ENCODE measurements at regions not wholly inside any gene's neighbourhood (a gene's known extent, or its start where the extent isn't known, plus 50 kb on each side); places are given as distances from the start of the nearest gene placed in this dataset.

DNA sequence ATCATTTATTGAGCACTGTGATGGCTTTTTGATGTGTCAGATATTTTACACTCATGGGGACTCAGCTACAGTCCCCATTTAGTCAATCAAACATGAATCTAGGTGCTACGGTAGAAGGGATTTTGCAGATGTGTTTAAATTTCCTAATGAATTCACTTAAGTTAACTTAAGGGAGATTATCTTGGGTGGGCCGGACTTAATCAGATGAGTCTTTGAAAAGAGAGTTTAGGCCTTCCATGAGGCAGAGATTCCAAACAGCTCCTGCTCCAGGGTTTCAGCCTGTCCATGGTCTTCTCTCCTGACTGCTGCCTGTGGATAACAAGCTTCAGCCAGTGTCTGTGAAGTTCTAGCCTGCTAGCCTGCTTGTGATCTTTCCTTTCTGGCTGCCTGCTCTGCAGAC is 202.4 kb downstream of the IDS start:
- 91 to 100% methylated on average over 2 of the region's 2 CpGs for WGBS, 2 donors
- Histone ChIP-seq H3K36me3 (no peaks in the 10 kb centered on the region), H3K4me1 (no peaks in the 10 kb centered on the region), H3K4me3 (no peak overlapping the region), H3K9me3 (no peaks in the 10 kb centered on the region), H3K27me3 (no peaks in the 10 kb centered on the region), H3K27ac (no peak overlapping the region)
- DNase-seq (ENCODE audit: low spot score in 2 of 2) = no peak
- TF ChIP-seq, protein P1, sequence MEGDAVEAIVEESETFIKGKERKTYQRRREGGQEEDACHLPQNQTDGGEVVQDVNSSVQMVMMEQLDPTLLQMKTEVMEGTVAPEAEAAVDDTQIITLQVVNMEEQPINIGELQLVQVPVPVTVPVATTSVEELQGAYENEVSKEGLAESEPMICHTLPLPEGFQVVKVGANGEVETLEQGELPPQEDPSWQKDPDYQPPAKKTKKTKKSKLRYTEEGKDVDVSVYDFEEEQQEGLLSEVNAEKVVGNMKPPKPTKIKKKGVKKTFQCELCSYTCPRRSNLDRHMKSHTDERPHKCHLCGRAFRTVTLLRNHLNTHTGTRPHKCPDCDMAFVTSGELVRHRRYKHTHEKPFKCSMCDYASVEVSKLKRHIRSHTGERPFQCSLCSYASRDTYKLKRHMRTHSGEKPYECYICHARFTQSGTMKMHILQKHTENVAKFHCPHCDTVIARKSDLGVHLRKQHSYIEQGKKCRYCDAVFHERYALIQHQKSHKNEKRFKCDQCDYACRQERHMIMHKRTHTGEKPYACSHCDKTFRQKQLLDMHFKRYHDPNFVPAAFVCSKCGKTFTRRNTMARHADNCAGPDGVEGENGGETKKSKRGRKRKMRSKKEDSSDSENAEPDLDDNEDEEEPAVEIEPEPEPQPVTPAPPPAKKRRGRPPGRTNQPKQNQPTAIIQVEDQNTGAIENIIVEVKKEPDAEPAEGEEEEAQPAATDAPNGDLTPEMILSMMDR (IDR thresholded peaks at IDR 0.05) = no peak
- no peak for TF ChIP-seq EP300 (IDR thresholded peaks at IDR 0.05)

DNA sequence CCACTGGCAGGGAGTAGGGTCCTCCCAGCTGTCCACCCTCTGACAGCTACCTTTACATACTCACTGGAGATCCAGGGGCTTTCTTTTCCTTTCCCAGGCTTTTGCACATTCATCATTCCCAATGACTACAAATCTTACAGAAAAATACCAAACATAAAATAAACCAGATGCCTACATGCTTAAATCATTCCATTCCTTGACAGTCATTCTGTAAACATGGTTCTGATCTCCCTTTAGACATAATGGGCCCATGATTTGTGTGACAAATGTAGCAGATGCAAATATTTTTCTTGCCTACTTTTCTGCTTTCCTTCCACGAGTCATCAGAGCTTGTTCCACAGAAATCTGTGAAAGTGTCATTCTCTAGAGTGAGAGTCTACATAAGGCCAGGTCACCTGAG is 207.0 kb downstream of the IDS start:
- WGBS, 2 donors = 0% methylated on average over 1 of the region's 1 CpG
- no peak for DNase-seq (ENCODE audit: low spot score in 2 of 2)
- Histone ChIP-seq H3K9me3 (no peaks in the 10 kb centered on the region), H3K4me1 (no peaks in the 10 kb centered on the region), H3K36me3 (no peaks in the 10 kb centered on the region), H3K27me3 (no peaks in the 10 kb centered on the region), H3K27ac (no peak overlapping the region), H3K4me3 (no peak overlapping the region)
- TF ChIP-seq EP300 (IDR thresholded peaks at IDR 0.05) (no peak), POLR2A (IDR thresholded peaks at IDR 0.05) (no peak)
- TF ChIP-seq, protein P1 (IDR thresholded peaks at IDR 0.05) = no peak

DNA sequence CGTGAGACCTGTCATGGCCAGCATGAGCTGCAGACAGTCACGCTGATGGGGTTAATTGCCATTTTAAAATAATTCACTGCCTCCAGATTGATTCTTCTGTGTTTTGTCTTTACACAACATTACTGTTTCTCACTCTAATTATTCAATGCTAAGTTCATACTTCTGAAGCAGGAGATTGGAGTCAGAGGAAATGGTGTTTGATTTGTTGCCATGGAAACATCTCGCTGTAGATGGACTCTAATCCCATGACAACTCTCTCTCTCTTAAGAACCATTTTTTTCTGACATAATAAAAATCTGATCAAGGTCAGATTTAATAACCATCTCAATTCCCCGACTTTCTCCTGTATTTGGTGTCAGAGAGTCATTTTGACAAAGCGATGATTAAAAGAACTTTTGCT is 209.0 kb downstream of the IDS start:
- no peak overlapping the region for H3K27ac ChIP-seq
- H3K4me1 ChIP-seq = no peaks in the 10 kb centered on the region
- H3K36me3 ChIP-seq = no peaks in the 10 kb centered on the region
- WGBS, 2 donors = 48 to 55% methylated on average over 5 of the region's 5 CpGs
- DNase-seq (ENCODE audit: low spot score in 2 of 2) = no peak
- no peak overlapping the region for H3K4me3 ChIP-seq
- H3K9me3 ChIP-seq = no peaks in the 10 kb centered on the region
- no peak for TF ChIP-seq EP300 (IDR thresholded peaks at IDR 0.05)
- no peak for TF ChIP-seq POLR2A (IDR thresholded peaks at IDR 0.05)
- TF ChIP-seq, protein P1 (IDR thresholded peaks at IDR 0.05) = no peak
- H3K27me3 ChIP-seq = no peaks in the 10 kb centered on the region

DNA sequence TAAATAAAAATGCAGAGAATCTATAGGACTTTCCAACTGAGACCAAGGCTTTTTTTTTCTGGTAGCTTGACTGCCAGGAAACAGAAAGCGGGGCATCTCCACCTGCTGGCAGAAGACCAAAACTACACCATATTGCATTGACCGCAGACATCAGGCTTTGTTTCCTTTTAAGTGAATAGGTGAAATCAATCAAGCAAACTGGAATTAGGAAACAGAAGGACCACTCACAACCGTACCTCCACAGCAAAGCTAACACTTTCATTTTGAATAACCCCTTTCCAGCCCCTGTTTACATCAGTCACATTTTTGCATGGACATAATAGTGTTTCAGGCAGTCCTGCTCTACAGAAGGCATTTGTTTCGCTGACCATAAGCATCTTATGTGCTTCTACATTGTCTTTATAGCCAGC is 218.2 kb downstream of the IDS start:
- no peak overlapping the region for H3K27ac ChIP-seq
- DNase-seq (ENCODE audit: low spot score in 2 of 2) = peak in 1 of 2 donors; percentile 6
- WGBS, 2 donors = 27 to 28% methylated on average over 4 of the region's 4 CpGs
- H3K27me3 ChIP-seq = no peaks in the 10 kb centered on the region
- H3K4me3 ChIP-seq = no peak overlapping the region
- TF ChIP-seq POLR2A (IDR thresholded peaks at IDR 0.05) = no peak
- TF ChIP-seq, protein P1 (IDR thresholded peaks at IDR 0.05) = peak in 4 of 5 experiments; percentile 29 to 53 (median 48)
- H3K4me1 ChIP-seq = no peaks in the 10 kb centered on the region
- no peaks in the 10 kb centered on the region for H3K9me3 ChIP-seq
- H3K36me3 ChIP-seq = no peaks in the 10 kb centered on the region

DNA sequence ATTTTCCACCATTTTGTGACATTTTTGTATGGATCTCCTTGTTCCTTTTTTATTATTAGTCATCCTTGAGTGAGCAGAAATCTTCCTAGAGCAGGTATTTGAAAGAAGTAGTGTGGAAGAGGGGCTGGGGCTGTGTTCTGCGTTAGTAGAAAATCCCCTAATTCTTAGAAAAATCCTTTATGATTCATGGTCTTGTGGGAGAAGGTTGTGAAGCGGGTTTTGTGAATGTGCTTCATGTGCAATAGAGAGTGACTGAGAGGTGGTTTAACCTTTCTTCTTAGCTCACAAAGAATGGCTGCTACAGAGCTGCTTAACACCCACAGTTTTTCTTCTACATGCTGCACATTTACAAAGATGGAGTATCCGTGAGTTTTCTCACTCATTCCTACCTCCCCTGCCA is 220.5 kb downstream of the IDS start:
- no peak for DNase-seq (ENCODE audit: low spot score in 2 of 2)
- no peaks in the 10 kb centered on the region for H3K36me3 ChIP-seq
- no peak overlapping the region for H3K4me3 ChIP-seq
- no peak for TF ChIP-seq EP300 (IDR thresholded peaks at IDR 0.05)
- TF ChIP-seq, protein P1 (IDR thresholded peaks at IDR 0.05) = no peak
- TF ChIP-seq POLR2A (IDR thresholded peaks at IDR 0.05) = no peak
- H3K27me3 ChIP-seq = no peaks in the 10 kb centered on the region
- H3K9me3 ChIP-seq = no peaks in the 10 kb centered on the region
- no peak overlapping the region for H3K27ac ChIP-seq
- H3K4me1 ChIP-seq = no peaks in the 10 kb centered on the region
- 62 to 77% methylated on average over 3 of the region's 3 CpGs for WGBS, 2 donors
